WTC11 (cell line): ENCODE measurements at regions not wholly inside any gene's neighbourhood (a gene's known extent, or its start where the extent isn't known, plus 50 kb on each side); places are given as distances from the start of the nearest gene placed in this dataset.

Experiments used
- ATAC-seq: fragments of 200-7000 bp; cut with Tn5 transposase; 2 replicates; pipeline ENCODE4 v1.10.0; 2021; ENCODE audit warnings: mild to moderate bottlenecking, moderate library complexity
- CTCF ChIA-PET: fragments of 300-600 bp; sonication (Branson Sonifier 250); formaldehyde crosslinking; loops from one replicate; lab custom pipeline; 2021; ENCODE audit warnings: antibody characterized with exemption; lab: Charles Lee
- POLR2A ChIA-PET: fragments of 350-600 bp; sonication (Branson Sonifier 250); formaldehyde crosslinking; loops from one replicate; lab custom pipeline; 2021; ENCODE audit warnings: antibody characterized with exemption; lab: Charles Lee
- DNase-seq: peaks from one replicate; pipeline ENCODE4 v3.0.0; 2021; ENCODE audit warnings: low spot score
- H3K27ac Mint-ChIP-seq: 2 replicates; pipeline ENCODE4 v1.8.0; 2021; ENCODE audit warnings: mixed read lengths
- H3K27me3 Mint-ChIP-seq: 2 replicates; pipeline ENCODE4 v1.8.0; 2021; ENCODE audit warnings: low read depth, mild to moderate bottlenecking, moderate library complexity, mixed read lengths
- H3K36me3 Mint-ChIP-seq: 2 replicates; pipeline ENCODE4 v1.8.0; 2021; ENCODE audit warnings: mixed read lengths
- H3K4me1 Mint-ChIP-seq: 2 replicates; pipeline ENCODE4 v1.8.0; 2022; ENCODE audit warnings: mixed read lengths
- H3K4me3 Mint-ChIP-seq: 2 replicates; pipeline ENCODE4 v1.8.0; 2021; ENCODE audit warnings: mild to moderate bottlenecking, moderate library complexity, mixed read lengths
- H3K9me3 Mint-ChIP-seq: 2 replicates; pipeline ENCODE4 v1.8.0; 2021; ENCODE audit warnings: mixed read lengths
- ARID4B ChIP-seq: sonication (generic); formaldehyde crosslinking; IDR thresholded peaks from 2 replicates; pipeline ENCODE4 v1.8.0; 2023; ENCODE audit warnings: missing genetic modification reagents, mild to moderate bottlenecking, borderline replicate concordance
- ATF1 ChIP-seq: sonication (generic); formaldehyde crosslinking; IDR thresholded peaks from 2 replicates; pipeline ENCODE4 v1.8.1; 2023; ENCODE audit warnings: mild to moderate bottlenecking, moderate library complexity, missing genetic modification reagents
- CREB1 ChIP-seq: sonication (generic); formaldehyde crosslinking; IDR thresholded peaks from 2 replicates; pipeline ENCODE4 v1.8.0; 2023; ENCODE audit warnings: mild to moderate bottlenecking, missing genetic modification reagents
- ELF4 ChIP-seq: sonication (generic); formaldehyde crosslinking; IDR thresholded peaks from 2 replicates; pipeline ENCODE4 v1.8.1; 2022; ENCODE audit warnings: low read depth, mild to moderate bottlenecking, moderate library complexity, missing genetic modification reagents
- ESRRA ChIP-seq: sonication (generic); formaldehyde crosslinking; IDR thresholded peaks from 2 replicates; pipeline ENCODE4 v1.8.1; 2022; ENCODE audit warnings: mild to moderate bottlenecking, missing genetic modification reagents, borderline replicate concordance
- GTF2I ChIP-seq: fragments of 250-450 bp; sonication (Bioruptor Pico); conservative IDR thresholded peaks from 2 replicates; pipeline ENCODE4 v1.4.0; 2021; ENCODE audit warnings: mild to moderate bottlenecking
- KAT7 ChIP-seq: sonication (generic); formaldehyde crosslinking; IDR thresholded peaks from 2 replicates; pipeline ENCODE4 v1.8.1; 2023; ENCODE audit warnings: missing genetic modification reagents, mild to moderate bottlenecking, borderline replicate concordance
- MXD4 ChIP-seq: fragments of 250-450 bp; sonication (Bioruptor Pico); IDR thresholded peaks from 2 replicates; pipeline ENCODE4 v1.8.0; 2021; ENCODE audit warnings: mild to moderate bottlenecking, moderate library complexity, borderline replicate concordance
- NFE2L1 ChIP-seq: sonication (generic); formaldehyde crosslinking; IDR thresholded peaks from 2 replicates; pipeline ENCODE4 v1.8.1; 2023; ENCODE audit warnings: missing genetic modification reagents
- NR2C2 ChIP-seq: sonication (generic); formaldehyde crosslinking; IDR thresholded peaks from 2 replicates; pipeline ENCODE4 v1.8.0; 2022; ENCODE audit warnings: mild to moderate bottlenecking, missing genetic modification reagents
- SMAD4 ChIP-seq: sonication (generic); formaldehyde crosslinking; IDR thresholded peaks from 2 replicates; pipeline ENCODE4 v1.8.0; 2022; ENCODE audit warnings: mild to moderate bottlenecking, missing genetic modification reagents
- TP53 ChIP-seq: sonication (generic); formaldehyde crosslinking; IDR thresholded peaks from 2 replicates; pipeline ENCODE4 v1.8.1; 2023; ENCODE audit warnings: mild to moderate bottlenecking, missing genetic modification reagents
- USF2 ChIP-seq: sonication (generic); formaldehyde crosslinking; IDR thresholded peaks from 2 replicates; pipeline ENCODE4 v1.8.1; 2023; ENCODE audit warnings: mild to moderate bottlenecking, missing genetic modification reagents, moderate library complexity
- ZNF263 ChIP-seq: sonication (generic); formaldehyde crosslinking; IDR thresholded peaks from 2 replicates; pipeline ENCODE4 v1.8.1; 2022; ENCODE audit warnings: low read depth, mild to moderate bottlenecking, moderate library complexity, missing genetic modification reagents
- ZNF423 ChIP-seq: fragments of 250-450 bp; sonication (Bioruptor Pico); IDR thresholded peaks from 2 replicates; pipeline ENCODE4 v2.1.2; 2022; ENCODE audit warnings: mild to moderate bottlenecking, moderate library complexity
- ZNF425 ChIP-seq: fragments of 250-450 bp; sonication (Bioruptor Pico); conservative IDR thresholded peaks from 2 replicates; pipeline ENCODE4 v1.9.0; 2021; ENCODE audit warnings: mild to moderate bottlenecking
- TF ChIP-seq, protein P1 (sequence below): sonication (generic); formaldehyde crosslinking; conservative IDR thresholded peaks from 2 replicates; pipeline ENCODE4 v1.8.1; 2023; ENCODE audit warnings: mild to moderate bottlenecking, low read depth, missing genetic modification reagents, moderate library complexity
- TF ChIP-seq, protein P2 (sequence below): fragments of 250-450 bp; sonication (Bioruptor Pico); IDR thresholded peaks from 2 replicates; pipeline ENCODE4 v1.9.0; 2021; ENCODE audit warnings: moderate library complexity, mild to moderate bottlenecking, inconsistent platforms, borderline replicate concordance
- TF ChIP-seq, protein P3 (sequence below): sonication (generic); formaldehyde crosslinking; IDR thresholded peaks from 2 replicates; pipeline ENCODE4 v1.8.0; 2023; ENCODE audit warnings: missing genetic modification reagents
- TF ChIP-seq, protein P4 (sequence below): fragments of 250-450 bp; sonication (Bioruptor Pico); IDR thresholded peaks from 2 replicates; pipeline ENCODE4 v1.9.0; 2021; ENCODE audit warnings: mild to moderate bottlenecking, borderline replicate concordance

- no peak overlapping the region for H3K27ac Mint-ChIP-seq
- peaks cover 12% of the 10 kb centered on the region for H3K9me3 Mint-ChIP-seq
- DNase-seq (no peak), ATAC-seq (no peak; the same call in 1 of the 2 replicates)
- ChIA-PET CTCF (interaction anchor here (0.7 kb wide), 1 partner anchor 231 kb away, joined by 3 read pairs; no protein-coding TSS in a partner anchor), POLR2A (interaction anchor here (0.7 kb wide), 2 partner anchors 22 to 29 kb away, joined by 3 to 4 read pairs; no protein-coding TSS in a partner anchor)
- H3K4me3 Mint-ChIP-seq, result no peak overlapping the region
- H3K4me1 Mint-ChIP-seq, result peaks cover 30% of the 10 kb centered on the region
- TF ChIP-seq MXD4 (CRISPR knock-in tag) (no peak), KAT7 (CRISPR knock-in tag) (no peak), NFE2L1 (CRISPR knock-in tag) (no peak), ZNF423 (CRISPR knock-in tag) (no peak), ESRRA (no peak), GTF2I (CRISPR knock-in tag) (no peak), USF2 (no peak), NR2C2 (no peak), SMAD4 (CRISPR knock-in tag) (no peak), ZNF263 (no peak), ATF1 (CRISPR knock-in tag) (no peak)
- TF ChIP-seq, protein P1, sequence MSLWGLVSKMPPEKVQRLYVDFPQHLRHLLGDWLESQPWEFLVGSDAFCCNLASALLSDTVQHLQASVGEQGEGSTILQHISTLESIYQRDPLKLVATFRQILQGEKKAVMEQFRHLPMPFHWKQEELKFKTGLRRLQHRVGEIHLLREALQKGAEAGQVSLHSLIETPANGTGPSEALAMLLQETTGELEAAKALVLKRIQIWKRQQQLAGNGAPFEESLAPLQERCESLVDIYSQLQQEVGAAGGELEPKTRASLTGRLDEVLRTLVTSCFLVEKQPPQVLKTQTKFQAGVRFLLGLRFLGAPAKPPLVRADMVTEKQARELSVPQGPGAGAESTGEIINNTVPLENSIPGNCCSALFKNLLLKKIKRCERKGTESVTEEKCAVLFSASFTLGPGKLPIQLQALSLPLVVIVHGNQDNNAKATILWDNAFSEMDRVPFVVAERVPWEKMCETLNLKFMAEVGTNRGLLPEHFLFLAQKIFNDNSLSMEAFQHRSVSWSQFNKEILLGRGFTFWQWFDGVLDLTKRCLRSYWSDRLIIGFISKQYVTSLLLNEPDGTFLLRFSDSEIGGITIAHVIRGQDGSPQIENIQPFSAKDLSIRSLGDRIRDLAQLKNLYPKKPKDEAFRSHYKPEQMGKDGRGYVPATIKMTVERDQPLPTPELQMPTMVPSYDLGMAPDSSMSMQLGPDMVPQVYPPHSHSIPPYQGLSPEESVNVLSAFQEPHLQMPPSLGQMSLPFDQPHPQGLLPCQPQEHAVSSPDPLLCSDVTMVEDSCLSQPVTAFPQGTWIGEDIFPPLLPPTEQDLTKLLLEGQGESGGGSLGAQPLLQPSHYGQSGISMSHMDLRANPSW, result no peak
- TF ChIP-seq, protein P2, sequence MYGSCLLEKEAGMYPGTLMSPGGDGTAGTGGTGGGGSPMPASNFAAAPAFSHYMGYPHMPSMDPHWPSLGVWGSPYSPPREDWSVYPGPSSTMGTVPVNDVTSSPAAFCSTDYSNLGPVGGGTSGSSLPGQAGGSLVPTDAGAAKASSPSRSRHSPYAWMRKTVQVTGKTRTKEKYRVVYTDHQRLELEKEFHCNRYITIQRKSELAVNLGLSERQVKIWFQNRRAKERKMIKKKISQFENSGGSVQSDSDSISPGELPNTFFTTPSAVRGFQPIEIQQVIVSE, result no peak
- TF ChIP-seq, protein P3, sequence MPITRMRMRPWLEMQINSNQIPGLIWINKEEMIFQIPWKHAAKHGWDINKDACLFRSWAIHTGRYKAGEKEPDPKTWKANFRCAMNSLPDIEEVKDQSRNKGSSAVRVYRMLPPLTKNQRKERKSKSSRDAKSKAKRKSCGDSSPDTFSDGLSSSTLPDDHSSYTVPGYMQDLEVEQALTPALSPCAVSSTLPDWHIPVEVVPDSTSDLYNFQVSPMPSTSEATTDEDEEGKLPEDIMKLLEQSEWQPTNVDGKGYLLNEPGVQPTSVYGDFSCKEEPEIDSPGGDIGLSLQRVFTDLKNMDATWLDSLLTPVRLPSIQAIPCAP, result no peak
- TF ChIP-seq, protein P4, sequence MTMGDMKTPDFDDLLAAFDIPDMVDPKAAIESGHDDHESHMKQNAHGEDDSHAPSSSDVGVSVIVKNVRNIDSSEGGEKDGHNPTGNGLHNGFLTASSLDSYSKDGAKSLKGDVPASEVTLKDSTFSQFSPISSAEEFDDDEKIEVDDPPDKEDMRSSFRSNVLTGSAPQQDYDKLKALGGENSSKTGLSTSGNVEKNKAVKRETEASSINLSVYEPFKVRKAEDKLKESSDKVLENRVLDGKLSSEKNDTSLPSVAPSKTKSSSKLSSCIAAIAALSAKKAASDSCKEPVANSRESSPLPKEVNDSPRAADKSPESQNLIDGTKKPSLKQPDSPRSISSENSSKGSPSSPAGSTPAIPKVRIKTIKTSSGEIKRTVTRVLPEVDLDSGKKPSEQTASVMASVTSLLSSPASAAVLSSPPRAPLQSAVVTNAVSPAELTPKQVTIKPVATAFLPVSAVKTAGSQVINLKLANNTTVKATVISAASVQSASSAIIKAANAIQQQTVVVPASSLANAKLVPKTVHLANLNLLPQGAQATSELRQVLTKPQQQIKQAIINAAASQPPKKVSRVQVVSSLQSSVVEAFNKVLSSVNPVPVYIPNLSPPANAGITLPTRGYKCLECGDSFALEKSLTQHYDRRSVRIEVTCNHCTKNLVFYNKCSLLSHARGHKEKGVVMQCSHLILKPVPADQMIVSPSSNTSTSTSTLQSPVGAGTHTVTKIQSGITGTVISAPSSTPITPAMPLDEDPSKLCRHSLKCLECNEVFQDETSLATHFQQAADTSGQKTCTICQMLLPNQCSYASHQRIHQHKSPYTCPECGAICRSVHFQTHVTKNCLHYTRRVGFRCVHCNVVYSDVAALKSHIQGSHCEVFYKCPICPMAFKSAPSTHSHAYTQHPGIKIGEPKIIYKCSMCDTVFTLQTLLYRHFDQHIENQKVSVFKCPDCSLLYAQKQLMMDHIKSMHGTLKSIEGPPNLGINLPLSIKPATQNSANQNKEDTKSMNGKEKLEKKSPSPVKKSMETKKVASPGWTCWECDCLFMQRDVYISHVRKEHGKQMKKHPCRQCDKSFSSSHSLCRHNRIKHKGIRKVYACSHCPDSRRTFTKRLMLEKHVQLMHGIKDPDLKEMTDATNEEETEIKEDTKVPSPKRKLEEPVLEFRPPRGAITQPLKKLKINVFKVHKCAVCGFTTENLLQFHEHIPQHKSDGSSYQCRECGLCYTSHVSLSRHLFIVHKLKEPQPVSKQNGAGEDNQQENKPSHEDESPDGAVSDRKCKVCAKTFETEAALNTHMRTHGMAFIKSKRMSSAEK, result no peak
- peaks cover 12% of the 10 kb centered on the region for H3K36me3 Mint-ChIP-seq
- no peaks in the 10 kb centered on the region; the same call in none of the 2 replicates for H3K27me3 Mint-ChIP-seq
Observed at GRCh38 chr12:18886962-18887361, 149.0 kb downstream of the CAPZA3 start.

DNA sequence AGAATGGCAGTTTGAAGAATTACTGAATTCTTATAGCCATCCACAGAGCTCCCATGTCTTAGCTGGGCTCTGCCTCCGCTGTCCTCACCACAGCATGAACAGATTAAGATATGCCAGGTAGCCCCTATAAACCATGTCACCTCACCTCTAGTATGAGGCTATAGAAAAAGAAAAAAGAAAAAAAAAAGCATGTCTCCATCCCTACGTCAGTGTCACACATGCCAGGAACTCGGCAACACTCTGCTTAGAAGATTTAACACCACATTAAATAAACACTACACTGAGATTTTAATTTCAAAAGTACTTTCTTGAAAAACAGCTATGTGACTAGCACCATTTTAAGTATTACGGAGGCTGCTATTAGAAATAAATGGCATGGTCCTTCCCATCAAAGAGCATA lies 149.4 kb downstream of the CAPZA3 start:
- Mint-ChIP-seq H3K9me3 (peaks cover 16% of the 10 kb centered on the region), H3K4me3 (no peak overlapping the region), H3K4me1 (peaks cover 30% of the 10 kb centered on the region), H3K36me3 (peaks cover 12% of the 10 kb centered on the region), H3K27me3 (no peaks in the 10 kb centered on the region; the same call in none of the 2 replicates), H3K27ac (no peak overlapping the region)
- DNase-seq (no peak), ATAC-seq (no peak)
- ChIA-PET POLR2A (interaction anchor here (0.7 kb wide), 2 partner anchors 23 to 28 kb away, joined by 3 to 4 read pairs; no protein-coding TSS in a partner anchor), CTCF (interaction anchor here (0.6 to 0.7 kb wide), 2 partner anchors 232 to 457 kb away, joined by 3 read pairs; no protein-coding TSS in a partner anchor)
- TF ChIP-seq ZNF425 (CRISPR knock-in tag) (no peak), ELF4 (no peak), ZNF423 (CRISPR knock-in tag) (no peak), ARID4B (CRISPR knock-in tag) (no peak), TP53 (no peak), CREB1 (CRISPR knock-in tag) (no peak)
